ENCODE measurements at regions not wholly inside any gene's neighbourhood (a gene's known extent, or its start where the extent isn't known, plus 50 kb on each side); places are given as distances from the start of the nearest gene placed in this dataset.

GRCh38 chr11:112748713-112749543, 212.3 kb upstream of the NCAM1 start:
- Histone ChIP-seq H3K27ac (no peak overlapping the region), H3K4me2 (no peak overlapping the region), H3K9ac (no peak overlapping the region), H3K79me2 (ENCODE audit: insufficient read depth, low read depth) (no peaks in the 10 kb centered on the region), H3K27me3 (ENCODE audit: insufficient read depth, low read depth) (no peaks in the 10 kb centered on the region), H2AFZ (ENCODE audit: low read depth) (no peak overlapping the region), H3K4me3 (IDR thresholded peaks at IDR 0.05; ENCODE audit: insufficient read depth, low read depth, low read length) (no peak overlapping the region), H3K36me3 (ENCODE audit: insufficient read depth) (no peaks in the 10 kb centered on the region), H4K20me1 (ENCODE audit: insufficient read depth) (no peaks in the 10 kb centered on the region), H3K4me1 (ENCODE audit: low read depth, poor library complexity, severe bottlenecking) (no peaks in the 10 kb centered on the region)
- TF ChIP-seq CTCF (conservative IDR thresholded peaks at IDR 0.05; ENCODE audit: low read depth, low read length) = no peak

- Histone ChIP-seq H2AFZ (ENCODE audit: low read depth) (no peak overlapping the region), H3K79me2 (ENCODE audit: insufficient read depth, low read depth) (no peaks in the 10 kb centered on the region), H3K27ac (no peak overlapping the region), H3K36me3 (ENCODE audit: insufficient read depth) (no peaks in the 10 kb centered on the region), H3K9ac (no peak overlapping the region), H3K4me2 (no peak overlapping the region), H3K4me1 (ENCODE audit: low read depth, poor library complexity, severe bottlenecking) (no peaks in the 10 kb centered on the region), H3K27me3 (ENCODE audit: insufficient read depth, low read depth) (no peaks in the 10 kb centered on the region), H3K4me3 (IDR thresholded peaks at IDR 0.05; ENCODE audit: insufficient read depth, low read depth, low read length) (no peak overlapping the region), H4K20me1 (ENCODE audit: insufficient read depth) (no peaks in the 10 kb centered on the region)
- TF ChIP-seq CTCF (conservative IDR thresholded peaks at IDR 0.05; ENCODE audit: low read depth, low read length) = no peak
Measured at GRCh38 chr11:112751329-112751728, 209.9 kb upstream of the NCAM1 start.

- Histone ChIP-seq H3K36me3 (ENCODE audit: insufficient read depth) (no peaks in the 10 kb centered on the region), H3K4me3 (IDR thresholded peaks at IDR 0.05; ENCODE audit: insufficient read depth, low read depth, low read length) (no peak overlapping the region), H3K27me3 (ENCODE audit: insufficient read depth, low read depth) (no peaks in the 10 kb centered on the region), H4K20me1 (ENCODE audit: insufficient read depth) (no peaks in the 10 kb centered on the region), H2AFZ (ENCODE audit: low read depth) (no peak overlapping the region), H3K9ac (no peak overlapping the region), H3K79me2 (ENCODE audit: insufficient read depth, low read depth) (no peaks in the 10 kb centered on the region), H3K4me2 (no peak overlapping the region), H3K27ac (no peak overlapping the region), H3K4me1 (ENCODE audit: low read depth, poor library complexity, severe bottlenecking) (no peaks in the 10 kb centered on the region)
- no peak for TF ChIP-seq CTCF (conservative IDR thresholded peaks at IDR 0.05; ENCODE audit: low read depth, low read length)
Measured at GRCh38 chr11:112751772-112752171, 209.4 kb upstream of the NCAM1 start.

- no peaks in the 10 kb centered on the region for H3K27me3 ChIP-seq (ENCODE audit: insufficient read depth, low read depth)
- TF ChIP-seq CTCF (conservative IDR thresholded peaks at IDR 0.05; ENCODE audit: low read depth, low read length) = no peak
- no peak overlapping the region for H3K4me3 ChIP-seq (IDR thresholded peaks at IDR 0.05; ENCODE audit: insufficient read depth, low read depth, low read length)
- H4K20me1 ChIP-seq (ENCODE audit: insufficient read depth) = no peaks in the 10 kb centered on the region
- no peak overlapping the region for H2AFZ ChIP-seq (ENCODE audit: low read depth)
- no peaks in the 10 kb centered on the region for H3K4me1 ChIP-seq (ENCODE audit: low read depth, poor library complexity, severe bottlenecking)
- no peaks in the 10 kb centered on the region for H3K36me3 ChIP-seq (ENCODE audit: insufficient read depth)
- no peaks in the 10 kb centered on the region for H3K79me2 ChIP-seq (ENCODE audit: insufficient read depth, low read depth)
- no peak overlapping the region for H3K9ac ChIP-seq
- H3K27ac ChIP-seq = no peak overlapping the region
- H3K4me2 ChIP-seq = no peak overlapping the region
Measured at GRCh38 chr11:112752563-112752962, 208.7 kb upstream of the NCAM1 start.
